Right lobe of liver (tissue), 6 donors: ENCODE measurements at regions not wholly inside any gene's neighbourhood (a gene's known extent, or its start where the extent isn't known, plus 50 kb on each side); places are given as distances from the start of the nearest gene placed in this dataset.

ENCODE experiments used
- ATAC-seq, 4 donors: fragments of 200-7000 bp; cut with Tn5 transposase; one replicate each; pipeline ENCODE4 v1.9.1; 2020; ENCODE audit warnings: mild to moderate bottlenecking in 4 of 4, moderate library complexity in 4 of 4
- DNase-seq, 3 donors: peaks; one replicate each; pipeline ENCODE4 v3.0.0-alpha.2; 2020
- H3K27ac ChIP-seq, 3 donors: fragments of 200-600 bp; one replicate each; pipeline ENCODE4 v1.8.0; 2022
- H3K27me3 ChIP-seq, 2 donors: fragments of 200-600 bp; one replicate each; pipeline ENCODE4 v1.8.0; 2022
- H3K36me3 ChIP-seq, 4 donors: fragments of 200-600 bp; sonication (generic) in 1 of 4; one replicate each; pipeline versions ENCODE4 v1.5.1 to v1.8.0; 2017 to 2022; ENCODE audit warnings: control low read depth in 1 of 4
- H3K4me1 ChIP-seq, 4 donors: fragments of 200-600 bp; sonication (generic) in 1 of 4; one replicate each; pipeline versions ENCODE4 v1.5.1 to v1.8.0; 2017 to 2022; ENCODE audit warnings: control low read depth in 1 of 4
- H3K4me3 ChIP-seq, 3 donors: fragments of 200-600 bp; one replicate each; pipeline ENCODE4 v1.8.0; 2022
- H3K9me3 ChIP-seq, 4 donors: fragments of 200-600 bp; sonication (generic) in 1 of 4; one replicate each; pipeline versions ENCODE4 v1.5.1 to v1.8.0; 2017 to 2022; ENCODE audit warnings: control low read depth in 1 of 4
- CTCF ChIP-seq, 4 donors: fragments of 200-600 bp in 3 of 4; fragments of 450-650 bp in 1 of 4; IDR thresholded peaks; one replicate each; pipeline versions ENCODE4 v1.5.1 to v1.8.0; 2016 to 2022; ENCODE audit warnings: antibody characterized with exemption in 4 of 4, mild to moderate bottlenecking in 2 of 4
- POLR2A ChIP-seq: fragments of 450-650 bp; IDR thresholded peaks from one replicate; pipeline ENCODE4 v1.6.1; 2017; ENCODE audit warnings: antibody characterized with exemption, mild to moderate bottlenecking
- WGBS: methylation state at CpG from one replicate; pipeline ENCODE4 v1.1.6; 2018; ENCODE audit warnings: low coverage, low lambda C conversion rate; ENCODE audit not compliant: insufficient coverage; ENCODE audit errors: missing lambda C conversion rate; 5-methylcytosine and 5-hydroxymethylcytosine counted together
- intact Hi-C, 2 donors: fragments of 100-400 bp; cut with DNase I; formaldehyde crosslinking; loops; one replicate each; pipeline versions ENCODE4 v1.11.2 to v1.14.1; 2022
- donor health status: DM: no; HTN: yes; CAD: no.
- donor health status: DM: no; HTN: no; CAD: no.
- donor health status: DM: no; HTN: no; CAD: no.
- donor health status: DM: no; HTN: yes; CAD: no.
- donor health status: DM: no; HTN: yes; CAD: no.

GRCh38 chr13:54597540-54598088, 1569.0 kb downstream of the OLFM4 start:
- ATAC-seq (no peak), DNase-seq (no peak)
- no peak overlapping the region for H3K4me3 ChIP-seq
- intact Hi-C loops, result no loop called here
- H3K27me3 ChIP-seq, result no peaks in the 10 kb centered on the region
- no peaks in the 10 kb centered on the region for H3K9me3 ChIP-seq
- H3K27ac ChIP-seq, result no peak overlapping the region
- no peaks in the 10 kb centered on the region for H3K4me1 ChIP-seq
- H3K36me3 ChIP-seq, result no peaks in the 10 kb centered on the region
- no peak for TF ChIP-seq POLR2A
- TF ChIP-seq CTCF (IDR thresholded peaks at IDR 0.05), result no peak
- WGBS, result 58% methylated on average over 4 of the region's 4 CpGs

GRCh38 chr13:54599413-54599812, 1570.8 kb downstream of the OLFM4 start:
- TF ChIP-seq CTCF (IDR thresholded peaks at IDR 0.05), result no peak
- TF ChIP-seq POLR2A, result no peak
- Histone ChIP-seq H3K4me3 (no peak overlapping the region), H3K27me3 (no peaks in the 10 kb centered on the region), H3K36me3 (no peaks in the 10 kb centered on the region), H3K4me1 (no peaks in the 10 kb centered on the region), H3K27ac (no peak overlapping the region), H3K9me3 (no peaks in the 10 kb centered on the region)
- DNase-seq, result no peak
- no peak for ATAC-seq
- WGBS, result 41% methylated on average over 1 of the region's 1 CpG
- intact Hi-C loops, result no loop called here

- ATAC-seq (no peak), DNase-seq (no peak)
- Histone ChIP-seq H3K4me3 (no peak overlapping the region), H3K27ac (no peak overlapping the region), H3K27me3 (no peaks in the 10 kb centered on the region), H3K4me1 (no peaks in the 10 kb centered on the region), H3K9me3 (no peaks in the 10 kb centered on the region), H3K36me3 (no peaks in the 10 kb centered on the region)
- intact Hi-C loops, result no loop called here
- WGBS, result 47% methylated on average over 1 of the region's 1 CpG
- TF ChIP-seq CTCF (IDR thresholded peaks at IDR 0.05) (no peak), POLR2A (no peak)
Observed at GRCh38 chr13:54606944-54607343, 1578.3 kb downstream of the OLFM4 start.

GRCh38 chr13:54607421-54607820, 1578.8 kb downstream of the OLFM4 start:
- Histone ChIP-seq H3K36me3 (no peaks in the 10 kb centered on the region), H3K4me1 (no peaks in the 10 kb centered on the region), H3K4me3 (no peak overlapping the region), H3K27ac (no peak overlapping the region), H3K27me3 (no peaks in the 10 kb centered on the region), H3K9me3 (no peaks in the 10 kb centered on the region)
- DNase-seq (no peak), ATAC-seq (no peak)
- TF ChIP-seq POLR2A (no peak), CTCF (IDR thresholded peaks at IDR 0.05) (no peak)
- intact Hi-C loops, result no loop called here

- no peaks in the 10 kb centered on the region for H3K4me1 ChIP-seq
- H3K4me3 ChIP-seq, result no peak overlapping the region
- DNase-seq (no peak), ATAC-seq (no peak)
- intact Hi-C loops, result no loop called here
- H3K9me3 ChIP-seq, result no peaks in the 10 kb centered on the region
- H3K27ac ChIP-seq, result no peak overlapping the region
- H3K36me3 ChIP-seq, result no peaks in the 10 kb centered on the region
- TF ChIP-seq CTCF (IDR thresholded peaks at IDR 0.05) (no peak), POLR2A (no peak)
- 45% methylated on average over 5 of the region's 5 CpGs for WGBS
- no peaks in the 10 kb centered on the region for H3K27me3 ChIP-seq
Observed at GRCh38 chr13:54611390-54611789, 1582.8 kb downstream of the OLFM4 start.
